AG09319 (cell line): ENCODE measurements at regions not wholly inside any gene's neighbourhood (a gene's known extent, or its start where the extent isn't known, plus 50 kb on each side); places are given as distances from the start of the nearest gene placed in this dataset.

Experiments
- DNase-seq: peaks from one replicate; pipeline ENCODE4 v3.0.0-alpha.2; 2010; ENCODE audit warnings: low read depth; ENCODE audit errors: extremely low read depth
- TF ChIP-seq, protein P1 (sequence below): IDR thresholded peaks from 2 replicates; pipeline ENCODE4 v1.5.1; 2011; ENCODE audit warnings: low read depth, mild to moderate bottlenecking, inconsistent platforms, low read length, moderate library complexity

DNA sequence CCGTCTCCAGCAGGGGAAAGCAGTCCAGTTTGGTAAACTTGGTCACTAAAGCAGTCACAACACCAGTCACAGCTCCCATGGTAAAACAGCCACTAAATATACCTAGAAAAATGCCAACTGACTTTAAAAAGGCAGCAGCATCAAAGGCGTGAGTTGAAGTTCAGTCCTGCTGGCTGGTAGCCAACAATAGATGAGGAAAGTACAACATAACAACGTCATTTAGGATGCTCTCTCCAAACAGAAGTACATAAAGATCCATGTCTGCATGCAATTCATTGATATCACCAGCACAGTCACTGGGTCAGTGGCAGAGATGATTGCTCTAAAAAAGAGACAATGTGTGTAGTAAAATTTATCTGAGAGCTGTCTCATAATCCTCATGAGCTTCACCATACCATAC lies 59.3 kb upstream of the TMPO start:
- DNase-seq: no peak
- TF ChIP-seq, protein P1, sequence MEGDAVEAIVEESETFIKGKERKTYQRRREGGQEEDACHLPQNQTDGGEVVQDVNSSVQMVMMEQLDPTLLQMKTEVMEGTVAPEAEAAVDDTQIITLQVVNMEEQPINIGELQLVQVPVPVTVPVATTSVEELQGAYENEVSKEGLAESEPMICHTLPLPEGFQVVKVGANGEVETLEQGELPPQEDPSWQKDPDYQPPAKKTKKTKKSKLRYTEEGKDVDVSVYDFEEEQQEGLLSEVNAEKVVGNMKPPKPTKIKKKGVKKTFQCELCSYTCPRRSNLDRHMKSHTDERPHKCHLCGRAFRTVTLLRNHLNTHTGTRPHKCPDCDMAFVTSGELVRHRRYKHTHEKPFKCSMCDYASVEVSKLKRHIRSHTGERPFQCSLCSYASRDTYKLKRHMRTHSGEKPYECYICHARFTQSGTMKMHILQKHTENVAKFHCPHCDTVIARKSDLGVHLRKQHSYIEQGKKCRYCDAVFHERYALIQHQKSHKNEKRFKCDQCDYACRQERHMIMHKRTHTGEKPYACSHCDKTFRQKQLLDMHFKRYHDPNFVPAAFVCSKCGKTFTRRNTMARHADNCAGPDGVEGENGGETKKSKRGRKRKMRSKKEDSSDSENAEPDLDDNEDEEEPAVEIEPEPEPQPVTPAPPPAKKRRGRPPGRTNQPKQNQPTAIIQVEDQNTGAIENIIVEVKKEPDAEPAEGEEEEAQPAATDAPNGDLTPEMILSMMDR: no peak

DNA sequence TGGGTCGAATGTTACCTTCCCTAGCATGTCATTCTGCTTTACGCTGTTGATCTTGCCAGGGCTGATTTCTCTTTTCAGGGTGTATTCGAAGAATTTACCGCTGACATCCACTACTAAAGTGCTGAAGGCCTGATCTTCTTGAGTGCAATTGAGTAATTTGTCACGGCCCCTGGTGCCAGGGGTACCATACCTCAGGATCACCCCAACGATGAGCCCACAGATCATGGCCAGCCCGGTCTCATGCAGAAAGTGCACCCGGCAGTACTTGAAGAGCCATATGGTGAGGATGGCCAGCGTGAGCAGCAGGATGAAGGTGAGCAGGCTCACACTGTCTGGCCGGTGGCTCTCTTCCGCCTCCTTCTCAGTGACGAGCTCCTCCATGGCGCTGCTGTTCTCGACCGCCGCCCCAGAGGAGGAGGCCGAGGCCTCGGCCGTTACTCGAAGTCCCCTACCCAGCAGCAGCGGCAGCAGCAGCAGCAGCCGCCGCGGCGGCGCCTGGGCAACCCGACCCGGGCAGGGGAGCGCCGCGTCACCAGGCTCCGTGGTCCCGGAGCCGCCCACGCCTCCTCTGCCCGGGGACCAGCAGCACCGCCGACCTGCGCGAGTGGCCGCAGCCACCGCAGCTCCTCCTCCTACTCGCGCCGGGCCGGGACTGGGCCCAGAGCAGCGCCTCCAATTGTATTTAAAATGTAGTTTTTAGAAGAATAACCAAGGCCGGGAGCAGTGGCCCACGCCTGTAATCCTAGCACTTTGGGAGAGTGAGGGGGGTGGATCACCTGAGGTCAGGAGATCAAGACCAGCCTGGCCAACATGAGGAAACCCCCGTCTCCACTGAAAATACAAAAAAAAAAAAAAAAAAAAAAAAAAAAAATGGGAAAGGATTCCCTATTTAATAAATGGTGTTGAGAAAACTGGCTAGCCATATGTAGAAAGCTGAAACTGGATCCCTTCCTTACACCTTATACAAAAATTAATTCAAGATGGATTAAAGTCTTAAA lies 58.5 kb upstream of the TMPO start:
- DNase-seq: no peak
- TF ChIP-seq, protein P1: no peak

DNA sequence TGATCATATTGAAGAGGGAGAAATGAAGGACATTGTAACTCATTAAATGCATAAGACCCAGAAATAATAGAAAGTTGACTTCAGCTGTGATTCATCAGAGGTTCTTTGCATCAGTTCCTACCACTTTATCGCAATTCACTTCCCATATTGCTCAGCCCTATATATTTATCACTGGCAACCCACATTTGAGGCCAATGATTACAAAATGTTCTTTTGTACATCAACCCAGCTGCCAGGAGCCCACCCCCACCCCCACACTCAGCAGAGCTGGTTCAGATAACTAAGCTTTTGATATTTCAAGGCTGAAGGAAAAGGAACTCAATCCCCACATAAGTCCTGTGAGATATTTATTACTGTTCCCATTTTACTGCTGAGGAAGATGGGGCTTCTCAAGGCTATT lies 51.2 kb upstream of the TMPO start:
- DNase-seq: no peak
- TF ChIP-seq, protein P1: no peak

DNA sequence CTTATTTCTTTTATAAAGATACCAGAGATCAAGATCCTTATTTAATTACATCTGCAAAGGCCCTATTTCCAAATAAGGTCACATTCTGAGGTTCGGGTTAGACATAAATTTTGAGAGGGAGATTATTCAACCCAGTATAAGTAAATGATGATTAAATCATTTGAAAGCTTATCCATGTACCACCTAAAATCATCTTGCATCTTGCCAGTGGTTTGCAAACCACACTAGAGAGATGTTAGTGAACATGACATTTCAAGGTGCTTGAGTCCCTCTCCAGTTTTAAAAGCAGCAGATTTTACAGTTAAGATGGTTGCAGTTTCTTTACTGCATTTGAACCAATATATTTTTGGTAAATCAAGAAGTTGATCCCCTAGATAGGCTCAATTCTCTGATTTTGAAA lies 49.9 kb upstream of the TMPO start:
- DNase-seq: no peak
- TF ChIP-seq, protein P1: no peak
